BE2C (cell line): ENCODE measurements at regions not wholly inside any gene's neighbourhood (a gene's known extent, or its start where the extent isn't known, plus 50 kb on each side); places are given as distances from the start of the nearest gene placed in this dataset.

ENCODE experiments used
- DNase-seq: peaks from one replicate; pipeline ENCODE4 v3.0.0-alpha.2; 2020
- H3K27me3 ChIP-seq: fragments of 250-450 bp; sonication (Bioruptor Pico); 2 replicates; pipeline ENCODE4 v1.5.1; 2020; ENCODE audit warnings: mild to moderate bottlenecking
- H3K36me3 ChIP-seq: fragments of 250-450 bp; sonication (Bioruptor Pico); 2 replicates; pipeline ENCODE4 v1.5.1; 2020; ENCODE audit warnings: mild to moderate bottlenecking
- H3K4me1 ChIP-seq: fragments of 250-450 bp; sonication (Bioruptor Pico); 2 replicates; pipeline ENCODE4 v1.5.1; 2020
- H3K4me3 ChIP-seq: 2 replicates; pipeline ENCODE4 v1.5.1; 2011; ENCODE audit warnings: low read depth, low read length
- H3K9me3 ChIP-seq: fragments of 250-450 bp; sonication (Bioruptor Pico); 2 replicates; pipeline ENCODE4 v1.5.1; 2020
- TF ChIP-seq, protein P1 (sequence below): IDR thresholded peaks from 2 replicates; pipeline ENCODE4 v1.5.1; 2012; ENCODE audit warnings: mild to moderate bottlenecking, low read depth, low read length

DNA sequence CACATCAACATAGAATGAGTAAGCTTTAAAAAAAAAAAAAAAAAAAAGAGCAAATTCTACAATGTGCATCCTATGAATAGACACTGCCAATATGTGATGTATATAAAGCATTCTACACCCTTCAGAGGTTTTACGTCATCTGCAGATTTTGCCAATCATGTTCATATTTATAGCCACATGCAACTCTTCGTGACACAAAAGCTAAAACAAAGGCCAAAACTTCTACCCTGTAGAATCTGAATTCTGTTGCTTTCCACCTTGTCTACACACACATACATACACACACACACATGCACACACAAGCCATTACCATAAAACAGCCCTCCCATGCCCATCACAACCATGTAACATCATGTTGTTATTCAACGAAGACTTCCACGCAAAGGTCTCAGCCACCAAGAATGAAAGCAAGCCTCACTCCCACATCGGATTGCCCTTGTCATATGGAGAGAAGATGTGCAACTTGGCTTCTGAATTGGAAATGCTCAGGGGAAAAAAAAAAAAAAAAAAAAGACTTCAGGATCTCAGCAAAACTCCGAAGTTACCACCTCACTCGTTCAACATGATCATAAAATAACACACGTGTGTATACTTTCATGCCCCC is 479.4 kb upstream of the JARID2 start:
- no peak for DNase-seq
- H3K4me3 ChIP-seq: no peak overlapping the region
- no peaks in the 10 kb centered on the region for H3K9me3 ChIP-seq
- H3K4me1 ChIP-seq: peaks cover 25% of the 10 kb centered on the region
- TF ChIP-seq, protein P1, sequence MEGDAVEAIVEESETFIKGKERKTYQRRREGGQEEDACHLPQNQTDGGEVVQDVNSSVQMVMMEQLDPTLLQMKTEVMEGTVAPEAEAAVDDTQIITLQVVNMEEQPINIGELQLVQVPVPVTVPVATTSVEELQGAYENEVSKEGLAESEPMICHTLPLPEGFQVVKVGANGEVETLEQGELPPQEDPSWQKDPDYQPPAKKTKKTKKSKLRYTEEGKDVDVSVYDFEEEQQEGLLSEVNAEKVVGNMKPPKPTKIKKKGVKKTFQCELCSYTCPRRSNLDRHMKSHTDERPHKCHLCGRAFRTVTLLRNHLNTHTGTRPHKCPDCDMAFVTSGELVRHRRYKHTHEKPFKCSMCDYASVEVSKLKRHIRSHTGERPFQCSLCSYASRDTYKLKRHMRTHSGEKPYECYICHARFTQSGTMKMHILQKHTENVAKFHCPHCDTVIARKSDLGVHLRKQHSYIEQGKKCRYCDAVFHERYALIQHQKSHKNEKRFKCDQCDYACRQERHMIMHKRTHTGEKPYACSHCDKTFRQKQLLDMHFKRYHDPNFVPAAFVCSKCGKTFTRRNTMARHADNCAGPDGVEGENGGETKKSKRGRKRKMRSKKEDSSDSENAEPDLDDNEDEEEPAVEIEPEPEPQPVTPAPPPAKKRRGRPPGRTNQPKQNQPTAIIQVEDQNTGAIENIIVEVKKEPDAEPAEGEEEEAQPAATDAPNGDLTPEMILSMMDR: no peak
- H3K36me3 ChIP-seq: no peaks in the 10 kb centered on the region
- H3K27me3 ChIP-seq: no peaks in the 10 kb centered on the region

DNA sequence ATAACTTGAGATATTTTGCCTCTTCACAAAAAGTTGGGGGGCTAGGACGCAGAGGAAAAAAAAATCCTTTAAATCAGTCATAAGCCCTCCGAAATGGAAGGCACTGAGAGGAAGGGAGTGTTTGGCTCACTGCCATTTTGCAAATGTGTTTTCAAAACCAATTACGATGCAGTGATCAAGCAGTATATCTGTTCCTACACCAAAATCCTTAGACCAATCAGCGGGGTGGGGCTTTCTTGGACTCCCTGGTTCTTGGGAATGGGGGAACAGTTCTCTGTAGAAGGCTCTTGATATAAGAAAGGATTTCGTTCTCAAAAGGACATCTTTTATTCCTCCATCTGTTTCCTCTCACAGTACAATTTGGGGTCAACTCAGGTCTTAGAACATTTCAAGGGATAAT is 478.6 kb upstream of the JARID2 start:
- H3K4me1 ChIP-seq: peaks cover 25% of the 10 kb centered on the region
- no peak overlapping the region for H3K4me3 ChIP-seq
- TF ChIP-seq, protein P1: no peak
- no peaks in the 10 kb centered on the region for H3K9me3 ChIP-seq
- no peaks in the 10 kb centered on the region for H3K36me3 ChIP-seq
- no peaks in the 10 kb centered on the region for H3K27me3 ChIP-seq
- peak; percentile 34 for DNase-seq

DNA sequence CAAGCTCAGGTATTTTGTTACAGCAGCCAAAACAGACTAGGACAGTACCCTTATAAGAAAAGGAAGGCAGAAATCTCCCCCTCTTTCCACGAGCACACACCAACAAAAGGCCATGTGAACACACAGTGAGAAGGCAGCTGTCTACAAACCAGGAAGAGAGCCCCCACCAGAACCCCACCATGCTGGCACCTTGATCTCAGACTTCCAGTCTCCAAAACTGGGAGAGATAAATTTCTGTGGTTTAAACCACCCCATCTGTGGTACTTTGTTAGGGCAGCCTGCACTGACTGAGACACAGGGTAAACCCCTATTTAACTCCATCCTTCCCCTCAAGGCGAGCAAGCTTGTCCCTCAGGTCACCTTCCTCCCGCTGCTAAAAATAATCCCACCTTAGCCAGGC is 475.8 kb upstream of the JARID2 start:
- Histone ChIP-seq H3K9me3 (no peaks in the 10 kb centered on the region), H3K36me3 (no peaks in the 10 kb centered on the region), H3K4me1 (peaks cover 18% of the 10 kb centered on the region), H3K4me3 (no peak overlapping the region), H3K27me3 (no peaks in the 10 kb centered on the region)
- TF ChIP-seq, protein P1: no peak
- no peak for DNase-seq

DNA sequence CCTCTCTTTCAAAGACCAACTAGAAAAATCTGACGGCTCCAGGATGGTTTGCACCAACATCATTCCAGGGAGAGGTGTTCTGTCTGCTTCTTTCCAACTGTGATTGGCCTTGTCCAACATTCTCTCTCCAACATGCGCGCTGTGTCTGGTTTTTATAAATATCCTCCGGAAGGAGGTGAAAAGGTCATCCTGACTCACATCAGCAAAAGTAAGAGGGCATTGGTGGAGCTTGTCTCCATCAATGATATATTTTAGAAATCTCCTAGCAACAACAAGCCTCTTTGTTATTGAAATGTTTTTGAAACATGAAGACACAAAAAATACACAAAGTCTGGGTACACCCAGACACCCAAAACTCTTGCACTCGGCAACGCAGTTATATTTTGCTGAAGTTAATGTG is 475.3 kb upstream of the JARID2 start:
- H3K36me3 ChIP-seq: no peaks in the 10 kb centered on the region
- H3K4me1 ChIP-seq: peaks cover 18% of the 10 kb centered on the region
- H3K27me3 ChIP-seq: no peaks in the 10 kb centered on the region
- TF ChIP-seq, protein P1: no peak
- H3K9me3 ChIP-seq: no peaks in the 10 kb centered on the region
- H3K4me3 ChIP-seq: no peak overlapping the region
- DNase-seq: no peak

DNA sequence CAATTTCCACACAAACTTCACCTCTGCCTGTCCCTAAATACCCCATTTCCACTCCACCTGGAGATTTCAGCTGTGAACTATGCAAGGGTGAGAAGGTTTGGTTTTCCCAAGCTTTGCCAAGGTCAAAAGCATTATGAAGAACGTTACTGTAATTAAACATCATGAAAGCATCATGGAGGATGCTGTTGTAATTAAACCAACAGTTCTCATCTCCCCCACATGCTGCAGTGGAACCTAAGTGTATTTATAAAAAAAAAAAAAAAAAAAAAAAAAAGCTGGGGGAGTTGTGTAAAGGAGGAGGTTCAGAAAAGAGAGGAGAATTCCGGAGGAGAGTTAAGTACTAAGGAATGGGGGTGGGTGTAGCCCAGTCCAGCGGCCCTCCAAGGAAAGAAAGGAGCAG is 474.9 kb upstream of the JARID2 start:
- TF ChIP-seq, protein P1: no peak
- no peaks in the 10 kb centered on the region for H3K36me3 ChIP-seq
- H3K9me3 ChIP-seq: no peaks in the 10 kb centered on the region
- H3K27me3 ChIP-seq: no peaks in the 10 kb centered on the region
- no peak overlapping the region for H3K4me3 ChIP-seq
- no peak for DNase-seq
- H3K4me1 ChIP-seq: peaks cover 18% of the 10 kb centered on the region

DNA sequence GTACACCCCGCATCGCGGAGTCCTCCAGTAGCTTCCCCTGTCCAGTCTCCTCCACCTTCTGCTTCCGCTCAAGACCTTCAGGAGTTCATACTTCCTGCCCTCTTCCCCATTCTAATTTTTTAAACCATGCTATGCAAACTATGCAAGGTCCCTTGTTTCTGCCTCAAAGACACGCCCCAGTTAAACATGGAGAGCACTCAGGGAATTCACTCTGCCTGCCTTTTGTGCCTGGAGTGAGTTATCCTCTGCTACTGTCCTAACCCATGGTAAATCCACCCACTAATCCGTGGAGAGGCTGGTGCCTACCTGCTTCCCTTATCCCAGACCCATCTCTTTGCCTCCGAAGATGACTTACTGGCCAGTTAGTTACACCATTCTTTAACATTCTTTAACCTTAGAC is 473.7 kb upstream of the JARID2 start:
- TF ChIP-seq, protein P1: no peak
- Histone ChIP-seq H3K36me3 (no peaks in the 10 kb centered on the region), H3K9me3 (no peaks in the 10 kb centered on the region), H3K4me1 (peaks cover 13% of the 10 kb centered on the region), H3K4me3 (no peak overlapping the region), H3K27me3 (no peaks in the 10 kb centered on the region)
- DNase-seq: no peak
